GM19351 (cell line): ENCODE measurements at regions not wholly inside any gene's neighbourhood (a gene's known extent, or its start where the extent isn't known, plus 50 kb on each side); places are given as distances from the start of the nearest gene placed in this dataset.

Experiments used
- ATAC-seq: cut with Tn5 transposase; IDR thresholded peaks from one replicate; pipeline ENCODE4 v1.9.1; 2021; ENCODE audit warnings: mild to moderate bottlenecking, moderate library complexity; ENCODE audit not compliant: unreplicated experiment

- no peak for ATAC-seq
Observed at GRCh38 chr2:122886479-122887145, 1131.2 kb downstream of the TSN start.

GRCh38 chr2:122899614-122900013 lies 1125.5 kb upstream of the CNTNAP5 start:
- ATAC-seq, result no peak

GRCh38 chr2:122905431-122905830 lies 1119.7 kb upstream of the CNTNAP5 start:
- no peak for ATAC-seq

- ATAC-seq, result no peak
Observed at GRCh38 chr2:122908159-122908558, 1116.9 kb upstream of the CNTNAP5 start.

GRCh38 chr2:122927197-122927596 lies 1097.9 kb upstream of the CNTNAP5 start:
- no peak for ATAC-seq

GRCh38 chr2:122927710-122928557 lies 1097.2 kb upstream of the CNTNAP5 start:
- ATAC-seq, result no peak

GRCh38 chr2:122929347-122929746 lies 1095.7 kb upstream of the CNTNAP5 start:
- no peak for ATAC-seq

GRCh38 chr2:122935506-122935905 lies 1089.6 kb upstream of the CNTNAP5 start:
- no peak for ATAC-seq

- no peak for ATAC-seq
Observed at GRCh38 chr2:122939796-122940195, 1085.3 kb upstream of the CNTNAP5 start.

- no peak for ATAC-seq
Observed at GRCh38 chr2:122949523-122949922, 1075.6 kb upstream of the CNTNAP5 start.

GRCh38 chr2:122955776-122956175 lies 1069.3 kb upstream of the CNTNAP5 start:
- no peak for ATAC-seq

- no peak for ATAC-seq
Observed at GRCh38 chr2:122960759-122961641, 1064.1 kb upstream of the CNTNAP5 start.

- no peak for ATAC-seq
Observed at GRCh38 chr2:122966461-122966860, 1058.6 kb upstream of the CNTNAP5 start.

- ATAC-seq, result no peak
Observed at GRCh38 chr2:122977580-122977979, 1047.5 kb upstream of the CNTNAP5 start.

- ATAC-seq, result no peak
Observed at GRCh38 chr2:122980671-122981070, 1044.4 kb upstream of the CNTNAP5 start.

- no peak for ATAC-seq
Observed at GRCh38 chr2:122982936-122983335, 1042.2 kb upstream of the CNTNAP5 start.

- ATAC-seq, result no peak
Observed at GRCh38 chr2:122988395-122989221, 1036.5 kb upstream of the CNTNAP5 start.

GRCh38 chr2:122993592-122993991 lies 1031.5 kb upstream of the CNTNAP5 start:
- no peak for ATAC-seq

- no peak for ATAC-seq
Observed at GRCh38 chr2:122999258-122999657, 1025.8 kb upstream of the CNTNAP5 start.

GRCh38 chr2:122999821-123000220 lies 1025.3 kb upstream of the CNTNAP5 start:
- no peak for ATAC-seq
